OCI-LY1 (cell line): ENCODE measurements at regions not wholly inside any gene's neighbourhood (a gene's known extent, or its start where the extent isn't known, plus 50 kb on each side); places are given as distances from the start of the nearest gene placed in this dataset.

Experiments
- EZH2 ChIP-seq: fragments of 200-600 bp; sonication (generic), shearing (Covaris generic); IDR thresholded peaks from 2 replicates; pipeline ENCODE4 v1.8.0; 2017; ENCODE audit warnings: borderline replicate concordance, mixed run types, mild to moderate bottlenecking, antibody characterized with exemption, low read length, moderate library complexity, mixed read lengths
- TF ChIP-seq, protein P1 (sequence below): fragments of 200-600 bp; sonication (generic), shearing (Covaris generic); IDR thresholded peaks from 2 replicates; pipeline ENCODE4 v1.5.1; 2017; ENCODE audit warnings: mild to moderate bottlenecking, antibody characterized with exemption, low read length, moderate library complexity, mixed read lengths

DNA sequence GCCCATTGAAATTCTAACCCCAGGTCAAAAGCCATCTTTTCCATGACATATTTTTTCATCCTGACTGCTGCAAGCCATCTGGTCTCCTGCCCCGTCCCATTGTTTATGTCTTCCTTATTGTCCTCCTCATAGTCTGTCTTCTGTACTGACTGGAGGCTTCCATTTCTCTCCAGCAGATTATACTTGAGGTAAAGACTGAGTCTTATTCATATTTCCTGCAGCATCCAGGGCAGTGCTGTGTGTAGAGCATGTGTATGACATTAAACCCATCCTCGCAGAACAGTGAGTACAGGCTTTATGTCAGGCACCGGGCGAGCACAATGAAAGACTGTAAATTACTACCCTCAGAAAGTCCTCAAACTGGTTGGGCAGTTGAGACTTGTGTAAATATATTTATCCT is 275.1 kb downstream of the C4orf33 start:
- TF ChIP-seq, protein P1, sequence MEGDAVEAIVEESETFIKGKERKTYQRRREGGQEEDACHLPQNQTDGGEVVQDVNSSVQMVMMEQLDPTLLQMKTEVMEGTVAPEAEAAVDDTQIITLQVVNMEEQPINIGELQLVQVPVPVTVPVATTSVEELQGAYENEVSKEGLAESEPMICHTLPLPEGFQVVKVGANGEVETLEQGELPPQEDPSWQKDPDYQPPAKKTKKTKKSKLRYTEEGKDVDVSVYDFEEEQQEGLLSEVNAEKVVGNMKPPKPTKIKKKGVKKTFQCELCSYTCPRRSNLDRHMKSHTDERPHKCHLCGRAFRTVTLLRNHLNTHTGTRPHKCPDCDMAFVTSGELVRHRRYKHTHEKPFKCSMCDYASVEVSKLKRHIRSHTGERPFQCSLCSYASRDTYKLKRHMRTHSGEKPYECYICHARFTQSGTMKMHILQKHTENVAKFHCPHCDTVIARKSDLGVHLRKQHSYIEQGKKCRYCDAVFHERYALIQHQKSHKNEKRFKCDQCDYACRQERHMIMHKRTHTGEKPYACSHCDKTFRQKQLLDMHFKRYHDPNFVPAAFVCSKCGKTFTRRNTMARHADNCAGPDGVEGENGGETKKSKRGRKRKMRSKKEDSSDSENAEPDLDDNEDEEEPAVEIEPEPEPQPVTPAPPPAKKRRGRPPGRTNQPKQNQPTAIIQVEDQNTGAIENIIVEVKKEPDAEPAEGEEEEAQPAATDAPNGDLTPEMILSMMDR, result no peak
- TF ChIP-seq EZH2, result no peak
